ENCODE measurements at regions not wholly inside any gene's neighbourhood (a gene's known extent, or its start where the extent isn't known, plus 50 kb on each side); places are given as distances from the start of the nearest gene placed in this dataset.

DNA sequence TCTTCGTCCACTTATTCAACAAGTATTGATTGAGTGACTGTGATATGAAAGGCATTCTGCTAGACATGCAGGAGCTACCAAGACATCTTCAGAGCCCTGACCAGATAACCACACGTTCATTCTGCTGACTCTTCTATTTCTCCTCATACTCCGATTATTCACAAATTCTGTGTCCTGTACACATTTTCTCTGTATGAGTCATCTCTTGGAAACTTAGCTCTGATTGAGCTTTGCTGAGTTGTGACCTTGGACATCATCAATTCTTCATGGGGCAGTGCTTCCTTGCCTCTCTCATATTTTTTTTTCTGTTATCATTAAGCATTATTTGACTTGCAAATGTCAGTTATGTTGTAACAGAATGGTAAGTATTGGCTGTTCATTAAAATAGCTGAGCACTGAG, 351.6 kb upstream of the CNR1 start:
- TF ChIP-seq MYC (IDR thresholded peaks at IDR 0.05; ENCODE audit: low read depth, low read length) = no peak
- no peak for TF ChIP-seq MAX (IDR thresholded peaks at IDR 0.05; ENCODE audit: low read depth, low read length)
